HUDEP-2 (cell line): ENCODE measurements at regions not wholly inside any gene's neighbourhood (a gene's known extent, or its start where the extent isn't known, plus 50 kb on each side); places are given as distances from the start of the nearest gene placed in this dataset.
"Not testable (repeated sequence)": the region's sequence is repeated elsewhere in the genome, so short reads cannot be mapped to it uniquely, and the experiment has no call there.

ENCODE experiments used
- DNase-seq, 76 experiments: peaks; one replicate each; lab custom pipeline; 2025; ENCODE audit not compliant: unreplicated experiment in 76 of 76; lab: John Stamatoyannopoulos, UW

GRCh38 chr18:7178568-7178967, 52.3 kb upstream of the LRRC30 start:
- not testable (repeated sequence) for DNase-seq

GRCh38 chr18:7177116-7177744, 53.7 kb upstream of the LRRC30 start:
- peak in 27 of 76 experiments; percentile 0 to 45 (median 10) for DNase-seq

DNA sequence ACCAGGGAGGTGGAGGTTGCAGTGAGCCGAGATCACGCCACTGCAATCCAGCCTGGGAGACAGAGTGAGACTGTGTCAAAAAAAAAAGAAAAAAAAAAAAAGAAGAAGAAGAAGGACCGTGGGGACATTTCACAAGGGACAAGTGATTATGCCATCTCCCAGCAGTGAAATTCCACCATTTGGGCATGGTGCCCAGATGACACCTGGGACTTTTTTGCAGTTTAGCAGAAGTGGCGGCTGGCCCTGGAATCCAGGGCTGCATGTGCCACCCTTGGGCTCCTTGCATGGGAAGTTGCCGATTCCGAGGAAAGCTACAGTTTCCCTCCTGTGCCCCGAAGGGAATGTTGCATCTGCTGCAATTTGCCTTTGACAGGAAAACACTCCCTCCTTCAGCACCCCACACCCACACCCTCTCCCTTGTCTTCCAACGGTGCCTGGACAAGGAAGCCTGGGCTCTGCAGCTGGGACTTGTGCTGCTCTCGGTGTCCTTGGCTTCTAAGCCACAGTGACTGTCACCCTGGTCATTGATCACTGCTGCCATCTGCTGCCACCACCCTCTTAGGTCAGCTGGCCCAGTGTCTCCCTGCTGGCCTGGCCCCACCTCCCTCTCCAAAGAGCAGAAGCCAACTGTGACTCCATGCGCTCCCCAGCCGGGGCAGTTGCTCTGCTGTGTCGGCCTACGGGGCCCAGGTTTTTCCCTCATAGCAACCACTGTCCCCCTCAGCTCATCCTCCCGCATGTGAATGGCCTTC, 56.4 kb upstream of the LRRC30 start:
- peak in 1 of 76 experiments; percentile 0 for DNase-seq

DNA sequence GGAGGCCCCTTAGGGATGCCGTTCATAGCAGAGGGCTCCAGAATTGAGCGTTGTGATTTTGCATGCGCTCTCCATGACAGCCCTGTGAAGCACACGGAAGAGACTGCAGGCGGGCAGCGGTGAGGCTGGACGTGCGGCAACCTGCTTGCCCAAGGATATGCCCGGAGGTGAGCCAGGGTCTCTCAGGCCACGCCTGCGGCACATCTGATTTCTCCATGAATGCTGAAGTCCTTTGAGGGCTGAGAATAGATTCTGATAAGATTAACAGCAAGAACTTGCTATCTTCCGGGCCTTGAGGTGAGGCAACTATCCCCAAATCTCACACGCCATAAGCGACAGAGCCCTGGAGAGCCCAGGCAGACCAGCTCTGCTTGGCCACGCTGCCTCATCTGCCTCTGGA, 55.6 kb upstream of the LAMA1 start:
- DNase-seq = no peak

DNA sequence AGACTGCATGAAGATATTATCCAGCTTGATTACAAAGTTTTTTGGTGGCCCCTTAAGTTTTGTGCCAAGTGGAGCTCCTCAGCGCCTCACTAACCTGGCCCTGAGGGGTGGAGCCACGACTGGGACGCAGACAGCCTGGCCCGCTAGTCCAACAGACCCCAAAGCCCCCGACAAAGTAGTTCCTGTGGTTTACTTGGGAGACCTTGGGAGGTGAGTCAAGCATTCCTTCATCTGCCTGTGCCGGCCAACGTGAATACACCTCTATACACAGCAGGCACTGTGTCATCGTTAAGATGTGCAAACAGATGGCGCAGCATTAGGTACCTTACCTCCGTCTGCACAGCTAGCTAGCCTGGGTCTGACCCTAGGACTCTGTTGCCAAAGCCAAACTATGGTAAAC, 55.0 kb upstream of the LAMA1 start:
- DNase-seq = no peak

- no peak for DNase-seq
These were observed 52.7 kb upstream of the LAMA1 start for GRCh38 chr18:7170292-7170691.

DNA sequence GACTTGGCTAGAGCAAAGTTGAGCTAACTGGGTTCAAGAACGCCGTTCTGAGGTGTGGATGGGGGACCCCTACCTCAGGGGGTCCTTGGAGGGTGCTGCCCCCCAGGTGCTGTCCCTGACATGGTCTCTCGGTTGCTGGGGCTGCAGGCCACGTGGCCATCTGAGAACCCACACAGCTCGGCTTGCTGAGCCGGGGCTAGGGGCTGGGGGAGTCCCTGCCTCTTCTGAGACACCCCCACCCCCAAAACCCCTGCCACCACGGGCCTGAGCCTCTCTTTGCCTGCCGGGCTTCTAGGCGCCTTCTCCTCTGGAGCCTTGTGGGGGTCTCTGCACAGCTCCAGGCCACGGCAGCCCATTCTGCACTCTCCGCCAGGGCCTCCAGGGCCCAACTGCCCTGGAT, 52.0 kb upstream of the LAMA1 start:
- DNase-seq = no peak

GRCh38 chr18:7168408-7168807, 50.8 kb upstream of the LAMA1 start:
- DNase-seq = no peak
